Suprapubic skin (tissue), 4 donors: ENCODE measurements at regions not wholly inside any gene's neighbourhood (a gene's known extent, or its start where the extent isn't known, plus 50 kb on each side); places are given as distances from the start of the nearest gene placed in this dataset.

ENCODE experiments used
- CTCF ChIP-seq, 2 donors: fragments of 200-600 bp in 1 of 2; fragments of 450-650 bp in 1 of 2; sonication (generic) in 1 of 2; IDR thresholded peaks; one replicate each; pipeline ENCODE4 v1.5.1; 2016 to 2019; ENCODE audit warnings: antibody characterized with exemption in 2 of 2, mild to moderate bottlenecking in 1 of 2, moderate library complexity in 1 of 2
- EP300 ChIP-seq: sonication (generic); formaldehyde crosslinking; IDR thresholded peaks from one replicate; pipeline ENCODE4 v1.6.1; 2017; ENCODE audit warnings: antibody characterized with exemption
- POLR2A ChIP-seq, 2 donors: fragments of 450-650 bp; IDR thresholded peaks; one replicate each; pipeline ENCODE4 v1.6.1; 2017; ENCODE audit warnings: antibody characterized with exemption in 2 of 2, mild to moderate bottlenecking in 2 of 2, moderate library complexity in 2 of 2
- POLR2AphosphoS5 ChIP-seq, 3 donors: sonication (generic); formaldehyde crosslinking; IDR thresholded peaks; one replicate each; pipeline ENCODE4 v1.6.1; 2017; ENCODE audit warnings: antibody characterized with exemption in 3 of 3

- TF ChIP-seq EP300 (no peak), CTCF (IDR thresholded peaks at IDR 0.05) (no peak), POLR2A (IDR thresholded peaks at IDR 0.05) (no peak), POLR2AphosphoS5 (IDR thresholded peaks at IDR 0.05) (no peak)
Measured at GRCh38 chr15:70261083-70261482, 163.4 kb upstream of the TLE3 start.
